HFFc6 (cell line): ENCODE measurements at regions not wholly inside any gene's neighbourhood (a gene's known extent, or its start where the extent isn't known, plus 50 kb on each side); places are given as distances from the start of the nearest gene placed in this dataset.

ENCODE experiments used
- DNase-seq: peaks from one replicate; pipeline ENCODE4 v3.0.0-alpha.2; 2018
- H3K27ac Mint-ChIP-seq: 2 replicates; pipeline ENCODE4 v1.8.0; 2020; ENCODE audit warnings: mild to moderate bottlenecking, mixed read lengths
- H3K27me3 Mint-ChIP-seq: 2 replicates; pipeline ENCODE4 v1.8.0; 2021; ENCODE audit warnings: mild to moderate bottlenecking, moderate library complexity, mixed read lengths; ENCODE audit not compliant: insufficient read depth
- H3K36me3 Mint-ChIP-seq: 2 replicates; pipeline ENCODE4 v1.8.0; 2021; ENCODE audit warnings: low read depth, mixed read lengths
- H3K4me1 Mint-ChIP-seq: 2 replicates; pipeline ENCODE4 v1.8.0; 2020; ENCODE audit warnings: low read depth, mixed read lengths
- H3K4me3 Mint-ChIP-seq: 2 replicates; pipeline ENCODE4 v1.8.0; 2020; ENCODE audit warnings: mild to moderate bottlenecking, moderate library complexity, mixed read lengths
- H3K9me3 Mint-ChIP-seq: 2 replicates; pipeline ENCODE4 v1.8.0; 2020; ENCODE audit warnings: mild to moderate bottlenecking, mixed read lengths
- CTCF ChIP-seq: fragments of 200-600 bp; sonication (generic); IDR thresholded peaks from 2 replicates; pipeline ENCODE4 v1.5.0; 2021; ENCODE audit warnings: antibody characterized with exemption, mild to moderate bottlenecking

GRCh38 chr20:11207749-11208502 lies 534.1 kb upstream of the JAG1 start:
- TF ChIP-seq CTCF = peak; percentile 21; the same call in 1 of the 2 replicates
- Mint-ChIP-seq H3K27me3 (no peaks in the 10 kb centered on the region), H3K4me3 (no peak overlapping the region), H3K4me1 (peaks cover 24% of the 10 kb centered on the region; the same call in 1 of the 2 replicates), H3K36me3 (no peaks in the 10 kb centered on the region), H3K27ac (peak overlapping the region; percentile 60; the same call in 1 of the 2 replicates), H3K9me3 (no peaks in the 10 kb centered on the region)
- peak; percentile 90 for DNase-seq

- H3K4me3 Mint-ChIP-seq = no peak overlapping the region
- DNase-seq = no peak
- no peak overlapping the region for H3K27ac Mint-ChIP-seq
- no peak for TF ChIP-seq CTCF
- H3K36me3 Mint-ChIP-seq = no peaks in the 10 kb centered on the region
- no peaks in the 10 kb centered on the region for H3K9me3 Mint-ChIP-seq
- H3K27me3 Mint-ChIP-seq = no peaks in the 10 kb centered on the region
- H3K4me1 Mint-ChIP-seq = peaks cover 24% of the 10 kb centered on the region; the same call in 1 of the 2 replicates
Measured at GRCh38 chr20:11210611-11211010, 536.8 kb upstream of the JAG1 start.

- Mint-ChIP-seq H3K4me1 (peaks cover 40% of the 10 kb centered on the region; the same call in 1 of the 2 replicates), H3K36me3 (no peaks in the 10 kb centered on the region)
- no peak for TF ChIP-seq CTCF
Measured at GRCh38 chr20:11212272-11212671, 538.5 kb upstream of the JAG1 start.

GRCh38 chr20:11212902-11213301 lies 539.1 kb upstream of the JAG1 start:
- Mint-ChIP-seq H3K9me3 (no peaks in the 10 kb centered on the region), H3K4me3 (no peak overlapping the region), H3K36me3 (no peaks in the 10 kb centered on the region), H3K27ac (no peak overlapping the region), H3K4me1 (peaks cover 40% of the 10 kb centered on the region; the same call in 1 of the 2 replicates), H3K27me3 (no peaks in the 10 kb centered on the region)
- DNase-seq = no peak
- no peak for TF ChIP-seq CTCF

More at GRCh38 chr20:11212272-11212671, 538.5 kb upstream of the JAG1 start:
- Mint-ChIP-seq H3K27me3 (no peaks in the 10 kb centered on the region), H3K4me3 (no peak overlapping the region), H3K9me3 (no peaks in the 10 kb centered on the region), H3K27ac (no peak overlapping the region)
- no peak for DNase-seq

- Mint-ChIP-seq H3K4me1 (peaks cover 35% of the 10 kb centered on the region; the same call in 1 of the 2 replicates), H3K36me3 (no peaks in the 10 kb centered on the region), H3K4me3 (no peak overlapping the region), H3K9me3 (no peaks in the 10 kb centered on the region), H3K27ac (no peak overlapping the region), H3K27me3 (no peaks in the 10 kb centered on the region)
- DNase-seq = no peak
- TF ChIP-seq CTCF = no peak
Measured at GRCh38 chr20:11214256-11214840, 540.5 kb upstream of the JAG1 start.
